HCT116 (cell line): ENCODE measurements at regions not wholly inside any gene's neighbourhood (a gene's known extent, or its start where the extent isn't known, plus 50 kb on each side); places are given as distances from the start of the nearest gene placed in this dataset.

Experiments used
- ATAC-seq: fragments of 200-7000 bp; cut with Tn5 transposase; 2 replicates; pipeline ENCODE4 v1.9.1; 2020; ENCODE audit warnings: mild to moderate bottlenecking, moderate library complexity
- BruUV-seq: library from RNA; stranded (reverse); fragments of 400-500 nt; replicated peaks from 2 replicates; lab custom pipeline; 2021; lab: Mats Ljungman, UMichigan
- CTCF ChIA-PET: fragments of 300-600 bp; sonication (Branson Sonifier 250); formaldehyde crosslinking; loops from one replicate; lab custom pipeline; 2021; ENCODE audit warnings: antibody characterized with exemption; lab: Charles Lee
- POLR2A ChIA-PET: fragments of 300-600, 350-600 bp; sonication (Branson Sonifier 250); formaldehyde crosslinking; loops from one replicate; lab custom pipeline; 2021; ENCODE audit warnings: antibody characterized with exemption; lab: Charles Lee
- RAD21 ChIA-PET, 2 experiments: fragments of 300-600 bp; sonication (Branson Sonifier 250); formaldehyde crosslinking; loops; one replicate each; lab custom pipeline; 2023; ENCODE audit warnings: low total read pairs in 2 of 2; ENCODE audit not compliant: uncharacterized antibody in 2 of 2, unreplicated experiment in 2 of 2, low non-redundant PET in 1 of 2; lab: Charles Lee
- DNase-seq: peaks from one replicate; pipeline ENCODE4 v3.0.0-alpha.2; 2010; ENCODE audit warnings: low read depth, low spot score
- H2AFZ ChIP-seq: fragments of 200-600 bp; shearing (Covaris generic), sonication (generic); 2 replicates; pipeline ENCODE4 v1.6.1; 2017; ENCODE audit warnings: low read depth, mixed run types, mixed read lengths, antibody characterized with exemption, low read length; ENCODE audit not compliant: poor library complexity, severe bottlenecking
- H3K27ac ChIP-seq: 2 replicates; pipeline ENCODE4 v1.5.1; 2012; ENCODE audit warnings: low read depth, low read length
- H3K27me3 ChIP-seq: fragments of 200-600 bp; sonication (generic); 2 replicates; pipeline ENCODE4 v1.6.1; 2016; ENCODE audit warnings: mixed run types, low read length, mixed read lengths; ENCODE audit not compliant: insufficient read depth
- H3K36me3 ChIP-seq, 2 experiments: fragments of 200-500 bp in 1 of 2; fragments of 200-600 bp in 1 of 2; sonication (Bioruptor generic) in 1 of 2; sonication (generic) in 1 of 2; 2 replicates each; pipeline versions ENCODE4 v1.5.1 to v1.6.1; 2014 to 2016; ENCODE audit warnings: low read length in 2 of 2, inconsistent platforms in 1 of 2, mixed read lengths in 1 of 2, mixed run types in 1 of 2; ENCODE audit not compliant: insufficient read depth in 2 of 2, control insufficient read depth in 1 of 2
- H3K4me1 ChIP-seq, 2 experiments: fragments of 200-600 bp in 1 of 2; sonication (generic) in 1 of 2; 2 replicates each; pipeline versions ENCODE4 v1.5.1 to v1.6.1; 2012 to 2017; ENCODE audit warnings: low read length in 2 of 2, inconsistent platforms in 1 of 2, mild to moderate bottlenecking in 1 of 2, mixed read lengths in 1 of 2, mixed run types in 1 of 2, moderate library complexity in 1 of 2; ENCODE audit not compliant: insufficient read depth in 2 of 2, control insufficient read depth in 1 of 2
- H3K4me2 ChIP-seq: fragments of 200-600 bp; sonication (generic); 2 replicates; pipeline ENCODE4 v1.6.1; 2017; ENCODE audit warnings: mixed run types, low read length, mixed read lengths
- H3K4me3 ChIP-seq, 2 experiments: fragments of 200-600 bp in 1 of 2; sonication (generic) in 1 of 2; replicated peaks in 1 of 2; 2 replicates each; pipeline ENCODE4 v1.5.1; 2011 to 2016; ENCODE audit warnings: low read length in 2 of 2, control low read depth in 1 of 2, low read depth in 1 of 2, mild to moderate bottlenecking in 1 of 2, mixed read lengths in 1 of 2, mixed run types in 1 of 2
- H3K79me2 ChIP-seq: fragments of 200-600 bp; sonication (generic); 2 replicates; pipeline ENCODE4 v1.6.1; 2017; ENCODE audit warnings: mild to moderate bottlenecking, mixed run types, low read length, moderate library complexity, mixed read lengths; ENCODE audit not compliant: insufficient read depth
- H3K9ac ChIP-seq: fragments of 200-600 bp; sonication (generic); 2 replicates; pipeline ENCODE4 v1.6.1; 2016; ENCODE audit warnings: low read length, mixed read lengths
- H3K9me2 ChIP-seq: fragments of 200-600 bp; sonication (generic), shearing (Covaris generic); 2 replicates; pipeline ENCODE4 v1.6.1; 2017; ENCODE audit warnings: mixed run types, mild to moderate bottlenecking, moderate library complexity; ENCODE audit not compliant: insufficient read depth
- H3K9me3 ChIP-seq, 2 experiments: fragments of 200-500 bp in 1 of 2; fragments of 200-600 bp in 1 of 2; sonication (Bioruptor generic) in 1 of 2; sonication (generic) in 1 of 2; 2 replicates each; pipeline ENCODE4 v1.6.1; 2014 to 2017; ENCODE audit warnings: low read length in 2 of 2, mixed read lengths in 2 of 2, inconsistent platforms in 1 of 2, low read depth in 1 of 2, mild to moderate bottlenecking in 1 of 2, mixed run types in 1 of 2, moderate library complexity in 1 of 2; ENCODE audit not compliant: control insufficient read depth in 1 of 2, insufficient read depth in 1 of 2
- H4K20me1 ChIP-seq: fragments of 200-600 bp; sonication (generic), shearing (Covaris generic); 2 replicates; pipeline ENCODE4 v1.6.1; 2017; ENCODE audit warnings: mixed run types, mild to moderate bottlenecking, moderate library complexity; ENCODE audit not compliant: insufficient read depth
- CBX3 ChIP-seq: IDR thresholded peaks from 2 replicates; pipeline ENCODE4 v1.6.1; 2012; ENCODE audit warnings: low read depth
- EGR1 ChIP-seq: IDR thresholded peaks from 2 replicates; pipeline ENCODE4 v1.6.1; 2012; ENCODE audit warnings: low read depth
- ELF1 ChIP-seq: IDR thresholded peaks from 2 replicates; pipeline ENCODE4 v1.6.1; 2012; ENCODE audit warnings: low read depth, borderline replicate concordance
- EZH2 ChIP-seq: fragments of 200-600 bp; sonication (generic); IDR thresholded peaks from 2 replicates; pipeline ENCODE4 v1.6.1; 2017; ENCODE audit warnings: antibody characterized with exemption, mixed run types
- FOSL1 ChIP-seq: IDR thresholded peaks from 2 replicates; pipeline ENCODE4 v1.6.1; 2012; ENCODE audit warnings: low read depth
- JUND ChIP-seq: IDR thresholded peaks from 2 replicates; pipeline ENCODE4 v1.6.1; 2012
- POLR2A ChIP-seq: IDR thresholded peaks from 2 replicates; pipeline ENCODE4 v1.7.0; 2011; ENCODE audit warnings: borderline replicate concordance; ENCODE audit not compliant: insufficient read depth, insufficient read length; ENCODE audit errors: extremely low read depth
- RAD21 ChIP-seq: IDR thresholded peaks from 2 replicates; pipeline ENCODE4 v1.6.1; 2012; ENCODE audit warnings: low read depth, mild to moderate bottlenecking
- SIN3A ChIP-seq: IDR thresholded peaks from 2 replicates; pipeline ENCODE4 v1.6.1; 2012; ENCODE audit warnings: low read depth
- SRF ChIP-seq: IDR thresholded peaks from 2 replicates; pipeline ENCODE4 v1.6.1; 2012; ENCODE audit warnings: low read depth
- TCF7L2 ChIP-seq: IDR thresholded peaks from 2 replicates; pipeline ENCODE4 v1.7.0; 2011; ENCODE audit warnings: borderline replicate concordance, inconsistent platforms; ENCODE audit not compliant: insufficient read depth, insufficient read length; ENCODE audit errors: extremely low read depth
- YY1 ChIP-seq: IDR thresholded peaks from 2 replicates; pipeline ENCODE4 v1.6.1; 2011; ENCODE audit warnings: low read length, low read depth, moderate library complexity, mild to moderate bottlenecking; ENCODE audit not compliant: insufficient replicate concordance; ENCODE audit errors: extremely low read depth
- ZFX ChIP-seq: fragments of 450-650 bp; IDR thresholded peaks from 2 replicates; pipeline ENCODE4 v1.6.1; 2017
- ZNF274 ChIP-seq: fragments of 200-500 bp; sonication (Bioruptor generic); IDR thresholded peaks from 2 replicates; pipeline ENCODE4 v1.6.1; 2014; ENCODE audit warnings: mild to moderate bottlenecking, low read depth, low read length, inconsistent platforms
- intact Hi-C: fragments of 100-400 bp; cut with micrococcal nuclease; formaldehyde crosslinking; loops from 2 replicates; pipeline ENCODE4 v1.10.0; 2022
- TF ChIP-seq, protein P1 (sequence below): IDR thresholded peaks from 2 replicates; pipeline ENCODE4 v1.6.1; 2012; ENCODE audit warnings: low read depth
- TF ChIP-seq, protein P2 (sequence below), 3 experiments: fragments of 200-600 bp in 1 of 3; sonication (generic) in 1 of 3; IDR thresholded peaks in 2 of 3; conservative IDR thresholded peaks in 1 of 3; 2 replicates each; pipeline ENCODE4 v1.5.1; 2012 to 2017; ENCODE audit warnings: low read depth in 2 of 3, low read length in 2 of 3, antibody characterized with exemption in 1 of 3, borderline replicate concordance in 1 of 3, control low read depth in 1 of 3, mild to moderate bottlenecking in 1 of 3, mixed read lengths in 1 of 3, mixed run types in 1 of 3, moderate library complexity in 1 of 3; ENCODE audit not compliant: insufficient read depth in 1 of 3
- TF ChIP-seq, protein P3 (sequence below): IDR thresholded peaks from 2 replicates; pipeline ENCODE4 v1.6.1; 2012

DNA sequence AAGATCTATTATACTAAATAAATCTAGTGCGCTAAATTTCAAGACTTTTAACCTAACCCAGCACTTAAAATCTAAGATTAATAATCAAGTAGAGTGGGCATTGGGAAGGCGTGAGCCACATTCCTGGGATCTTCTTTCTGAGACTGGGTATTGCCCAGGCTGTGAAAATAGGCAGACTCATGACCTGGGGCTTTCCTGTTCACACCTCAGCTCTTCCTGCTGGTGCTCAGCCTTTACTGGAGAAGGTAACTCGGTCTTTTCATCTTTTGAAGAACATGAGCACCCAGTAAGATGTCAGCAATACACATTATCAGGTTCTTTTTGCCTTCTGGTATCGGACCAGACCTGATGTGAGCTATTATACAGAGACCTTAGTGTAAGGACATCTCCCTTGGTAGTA lies 500.5 kb downstream of the PLCL1 start (continued):
- TF ChIP-seq, protein P1, sequence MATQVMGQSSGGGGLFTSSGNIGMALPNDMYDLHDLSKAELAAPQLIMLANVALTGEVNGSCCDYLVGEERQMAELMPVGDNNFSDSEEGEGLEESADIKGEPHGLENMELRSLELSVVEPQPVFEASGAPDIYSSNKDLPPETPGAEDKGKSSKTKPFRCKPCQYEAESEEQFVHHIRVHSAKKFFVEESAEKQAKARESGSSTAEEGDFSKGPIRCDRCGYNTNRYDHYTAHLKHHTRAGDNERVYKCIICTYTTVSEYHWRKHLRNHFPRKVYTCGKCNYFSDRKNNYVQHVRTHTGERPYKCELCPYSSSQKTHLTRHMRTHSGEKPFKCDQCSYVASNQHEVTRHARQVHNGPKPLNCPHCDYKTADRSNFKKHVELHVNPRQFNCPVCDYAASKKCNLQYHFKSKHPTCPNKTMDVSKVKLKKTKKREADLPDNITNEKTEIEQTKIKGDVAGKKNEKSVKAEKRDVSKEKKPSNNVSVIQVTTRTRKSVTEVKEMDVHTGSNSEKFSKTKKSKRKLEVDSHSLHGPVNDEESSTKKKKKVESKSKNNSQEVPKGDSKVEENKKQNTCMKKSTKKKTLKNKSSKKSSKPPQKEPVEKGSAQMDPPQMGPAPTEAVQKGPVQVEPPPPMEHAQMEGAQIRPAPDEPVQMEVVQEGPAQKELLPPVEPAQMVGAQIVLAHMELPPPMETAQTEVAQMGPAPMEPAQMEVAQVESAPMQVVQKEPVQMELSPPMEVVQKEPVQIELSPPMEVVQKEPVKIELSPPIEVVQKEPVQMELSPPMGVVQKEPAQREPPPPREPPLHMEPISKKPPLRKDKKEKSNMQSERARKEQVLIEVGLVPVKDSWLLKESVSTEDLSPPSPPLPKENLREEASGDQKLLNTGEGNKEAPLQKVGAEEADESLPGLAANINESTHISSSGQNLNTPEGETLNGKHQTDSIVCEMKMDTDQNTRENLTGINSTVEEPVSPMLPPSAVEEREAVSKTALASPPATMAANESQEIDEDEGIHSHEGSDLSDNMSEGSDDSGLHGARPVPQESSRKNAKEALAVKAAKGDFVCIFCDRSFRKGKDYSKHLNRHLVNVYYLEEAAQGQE, result no peak
- no peak for TF ChIP-seq EGR1
- TF ChIP-seq SIN3A, result no peak

DNA sequence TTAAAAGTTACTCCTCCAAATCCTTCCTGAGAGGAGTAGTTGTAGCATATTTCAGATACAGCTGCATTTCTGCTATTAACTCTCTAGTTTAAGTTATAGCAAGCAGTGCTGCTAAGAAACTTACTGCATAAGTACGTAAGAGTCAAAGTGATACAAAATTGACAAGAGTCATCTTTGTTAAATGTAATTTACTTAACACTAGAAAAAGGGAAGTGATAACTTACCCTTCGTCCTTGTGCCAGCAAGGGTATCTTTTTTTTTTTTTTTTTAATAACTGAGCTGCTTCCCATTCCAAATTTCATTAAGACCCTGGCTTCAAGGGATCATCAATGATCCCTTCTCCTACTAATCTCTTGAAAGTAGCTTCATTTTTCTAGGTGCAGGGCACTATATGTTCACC lies 493.0 kb downstream of the PLCL1 start:
- no peak for ATAC-seq
- H3K9me2 ChIP-seq, result no peaks in the 10 kb centered on the region
- intact Hi-C loops, result loop anchor here (5.0 to 10.0 kb wide), 3 partner anchors 170 to 893 kb away; partner anchors contain the start of gene MARS2
- BruUV-seq, result no TSS peak
- no peak for DNase-seq
- no peak overlapping the region for H3K27ac ChIP-seq
- H3K27me3 ChIP-seq, result no peaks in the 10 kb centered on the region
- POLR2A ChIA-PET, result no interaction called here
- CTCF ChIA-PET, result interaction anchor here (0.7 to 2.2 kb wide), 8 partner anchors 12 to 1441 kb away, joined by 3 to 9 read pairs (median 4); partner anchors contain the start of gene PLCL1
- no peak overlapping the region for H3K4me3 ChIP-seq
- RAD21 ChIA-PET, result interaction anchor here in 1 of 2 experiments (0.7 to 1.0 kb wide), 2 partner anchors 283 to 472 kb away, joined by 3 read pairs; no protein-coding TSS in a partner anchor
- no peaks in the 10 kb centered on the region for H3K9me3 ChIP-seq
- H3K9ac ChIP-seq, result no peak overlapping the region
- H3K79me2 ChIP-seq, result no peaks in the 10 kb centered on the region
- no peak overlapping the region for H3K4me2 ChIP-seq
- H3K4me1 ChIP-seq, result no peaks in the 10 kb centered on the region
- no peaks in the 10 kb centered on the region for H3K36me3 ChIP-seq
- H2AFZ ChIP-seq, result no peak overlapping the region
- no peaks in the 10 kb centered on the region for H4K20me1 ChIP-seq
- TF ChIP-seq ZNF274 (no peak), ELF1 (no peak), EZH2 (no peak), POLR2A (no peak), FOSL1 (no peak), TCF7L2 (no peak), SIN3A (no peak), YY1 (no peak), RAD21 (no peak), ZFX (no peak), SRF (no peak), JUND (no peak), CBX3 (no peak)
- TF ChIP-seq, protein P2, sequence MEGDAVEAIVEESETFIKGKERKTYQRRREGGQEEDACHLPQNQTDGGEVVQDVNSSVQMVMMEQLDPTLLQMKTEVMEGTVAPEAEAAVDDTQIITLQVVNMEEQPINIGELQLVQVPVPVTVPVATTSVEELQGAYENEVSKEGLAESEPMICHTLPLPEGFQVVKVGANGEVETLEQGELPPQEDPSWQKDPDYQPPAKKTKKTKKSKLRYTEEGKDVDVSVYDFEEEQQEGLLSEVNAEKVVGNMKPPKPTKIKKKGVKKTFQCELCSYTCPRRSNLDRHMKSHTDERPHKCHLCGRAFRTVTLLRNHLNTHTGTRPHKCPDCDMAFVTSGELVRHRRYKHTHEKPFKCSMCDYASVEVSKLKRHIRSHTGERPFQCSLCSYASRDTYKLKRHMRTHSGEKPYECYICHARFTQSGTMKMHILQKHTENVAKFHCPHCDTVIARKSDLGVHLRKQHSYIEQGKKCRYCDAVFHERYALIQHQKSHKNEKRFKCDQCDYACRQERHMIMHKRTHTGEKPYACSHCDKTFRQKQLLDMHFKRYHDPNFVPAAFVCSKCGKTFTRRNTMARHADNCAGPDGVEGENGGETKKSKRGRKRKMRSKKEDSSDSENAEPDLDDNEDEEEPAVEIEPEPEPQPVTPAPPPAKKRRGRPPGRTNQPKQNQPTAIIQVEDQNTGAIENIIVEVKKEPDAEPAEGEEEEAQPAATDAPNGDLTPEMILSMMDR (IDR thresholded peaks at IDR 0.05 in 2 of 3, conservative IDR thresholded peaks at IDR 0.05 in 1 of 3; ENCODE audit: borderline replicate concordance in 1 of 3, insufficient read depth in 1 of 3, low read depth in 2 of 3, low read length in 2 of 3), result no peak
- TF ChIP-seq, protein P1, result no peak
- TF ChIP-seq, protein P3, sequence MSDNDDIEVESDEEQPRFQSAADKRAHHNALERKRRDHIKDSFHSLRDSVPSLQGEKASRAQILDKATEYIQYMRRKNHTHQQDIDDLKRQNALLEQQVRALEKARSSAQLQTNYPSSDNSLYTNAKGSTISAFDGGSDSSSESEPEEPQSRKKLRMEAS, result no peak
